ENCODE measurements at regions not wholly inside any gene's neighbourhood (a gene's known extent, or its start where the extent isn't known, plus 50 kb on each side); places are given as distances from the start of the nearest gene placed in this dataset.

DNA sequence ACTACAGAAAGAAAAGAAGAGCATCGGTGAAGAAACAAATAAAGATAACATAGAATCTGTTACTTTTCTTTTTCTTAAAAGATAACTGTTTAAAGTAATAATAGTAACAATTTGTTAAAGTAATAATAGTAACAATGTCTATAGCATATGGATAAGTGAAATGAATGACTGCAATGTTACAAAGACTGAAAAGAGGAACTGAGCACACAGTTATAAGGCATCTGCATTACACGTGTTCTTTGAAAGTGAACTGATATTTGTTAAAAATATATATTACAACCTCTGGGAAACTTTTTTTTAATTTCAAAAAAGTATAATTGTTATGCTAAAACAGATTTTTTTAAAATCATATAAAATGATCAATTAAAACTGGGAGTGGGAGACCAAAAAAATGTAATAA lies 88.4 kb upstream of the FST start:
- no peaks in the 10 kb centered on the region for H3K27me3 ChIP-seq (ENCODE audit: control insufficient read depth in 4 of 4, insufficient read depth in 4 of 4, low read length in 3 of 4)
- 85% methylated on average over 2 of the region's 2 CpGs for WGBS

DNA sequence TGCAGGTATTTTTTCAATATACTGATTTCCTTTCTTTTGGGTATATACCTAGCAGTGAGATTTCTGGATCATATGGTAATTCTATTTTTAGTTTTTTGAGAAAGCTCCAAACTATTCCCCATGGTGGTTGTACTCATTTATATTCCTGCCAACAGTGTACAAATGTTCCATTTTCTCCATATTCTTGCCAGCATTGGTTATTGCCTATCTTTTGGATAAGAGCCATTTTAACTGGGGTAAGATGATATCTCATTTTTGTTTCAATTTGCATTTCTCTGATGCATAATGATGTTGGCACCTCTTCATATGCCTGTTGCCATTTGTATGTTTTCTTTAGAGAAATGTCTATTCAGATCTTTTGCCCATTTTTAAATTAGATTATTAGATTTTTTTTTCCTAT lies 85.6 kb upstream of the FST start:
- Histone ChIP-seq H3K27me3 (ENCODE audit: control insufficient read depth in 4 of 4, insufficient read depth in 4 of 4, low read length in 3 of 4) (no peaks in the 10 kb centered on the region), H3K27ac (ENCODE audit: low read depth in 1 of 2, low read length in 2 of 2) (no peak overlapping the region), H3K4me1 (ENCODE audit: control insufficient read depth in 4 of 4, insufficient read depth in 4 of 4, low read length in 3 of 4) (no peaks in the 10 kb centered on the region), H3K4me3 (ENCODE audit: low read depth in 1 of 3, low read length in 3 of 3) (no peak overlapping the region), H3K9ac (ENCODE audit: low read depth in 1 of 2, low read length in 2 of 2) (no peak overlapping the region), H3K36me3 (ENCODE audit: control insufficient read depth in 4 of 4, insufficient read depth in 3 of 4, low read depth in 1 of 4, low read length in 3 of 4) (no peaks in the 10 kb centered on the region), H3K9me3 (ENCODE audit: control insufficient read depth in 4 of 4, low read length in 3 of 4) (peaks cover 0 to 4% (median 0%) of the 10 kb centered on the region in 4 donors)
- TF ChIP-seq, protein P1, sequence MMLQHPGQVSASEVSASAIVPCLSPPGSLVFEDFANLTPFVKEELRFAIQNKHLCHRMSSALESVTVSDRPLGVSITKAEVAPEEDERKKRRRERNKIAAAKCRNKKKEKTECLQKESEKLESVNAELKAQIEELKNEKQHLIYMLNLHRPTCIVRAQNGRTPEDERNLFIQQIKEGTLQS (IDR thresholded peaks at IDR 0.05): no peak
- no peak for DNase-seq (ENCODE audit: low spot score)

More for the DNA sequence above, 88.4 kb upstream of the FST start:
- H3K9ac ChIP-seq (ENCODE audit: low read depth in 1 of 2, low read length in 2 of 2): no peak overlapping the region
- H3K9me3 ChIP-seq (ENCODE audit: control insufficient read depth in 4 of 4, low read length in 3 of 4): peaks cover 0 to 15% (median 0%) of the 10 kb centered on the region in 4 donors
- H3K27ac ChIP-seq (ENCODE audit: low read depth in 1 of 2, low read length in 2 of 2): no peak overlapping the region
- no peak for TF ChIP-seq HNF4A (conservative IDR thresholded peaks at IDR 0.05)
- TF ChIP-seq, protein P2, sequence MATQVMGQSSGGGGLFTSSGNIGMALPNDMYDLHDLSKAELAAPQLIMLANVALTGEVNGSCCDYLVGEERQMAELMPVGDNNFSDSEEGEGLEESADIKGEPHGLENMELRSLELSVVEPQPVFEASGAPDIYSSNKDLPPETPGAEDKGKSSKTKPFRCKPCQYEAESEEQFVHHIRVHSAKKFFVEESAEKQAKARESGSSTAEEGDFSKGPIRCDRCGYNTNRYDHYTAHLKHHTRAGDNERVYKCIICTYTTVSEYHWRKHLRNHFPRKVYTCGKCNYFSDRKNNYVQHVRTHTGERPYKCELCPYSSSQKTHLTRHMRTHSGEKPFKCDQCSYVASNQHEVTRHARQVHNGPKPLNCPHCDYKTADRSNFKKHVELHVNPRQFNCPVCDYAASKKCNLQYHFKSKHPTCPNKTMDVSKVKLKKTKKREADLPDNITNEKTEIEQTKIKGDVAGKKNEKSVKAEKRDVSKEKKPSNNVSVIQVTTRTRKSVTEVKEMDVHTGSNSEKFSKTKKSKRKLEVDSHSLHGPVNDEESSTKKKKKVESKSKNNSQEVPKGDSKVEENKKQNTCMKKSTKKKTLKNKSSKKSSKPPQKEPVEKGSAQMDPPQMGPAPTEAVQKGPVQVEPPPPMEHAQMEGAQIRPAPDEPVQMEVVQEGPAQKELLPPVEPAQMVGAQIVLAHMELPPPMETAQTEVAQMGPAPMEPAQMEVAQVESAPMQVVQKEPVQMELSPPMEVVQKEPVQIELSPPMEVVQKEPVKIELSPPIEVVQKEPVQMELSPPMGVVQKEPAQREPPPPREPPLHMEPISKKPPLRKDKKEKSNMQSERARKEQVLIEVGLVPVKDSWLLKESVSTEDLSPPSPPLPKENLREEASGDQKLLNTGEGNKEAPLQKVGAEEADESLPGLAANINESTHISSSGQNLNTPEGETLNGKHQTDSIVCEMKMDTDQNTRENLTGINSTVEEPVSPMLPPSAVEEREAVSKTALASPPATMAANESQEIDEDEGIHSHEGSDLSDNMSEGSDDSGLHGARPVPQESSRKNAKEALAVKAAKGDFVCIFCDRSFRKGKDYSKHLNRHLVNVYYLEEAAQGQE (IDR thresholded peaks at IDR 0.05): no peak
- TF ChIP-seq, protein P3, sequence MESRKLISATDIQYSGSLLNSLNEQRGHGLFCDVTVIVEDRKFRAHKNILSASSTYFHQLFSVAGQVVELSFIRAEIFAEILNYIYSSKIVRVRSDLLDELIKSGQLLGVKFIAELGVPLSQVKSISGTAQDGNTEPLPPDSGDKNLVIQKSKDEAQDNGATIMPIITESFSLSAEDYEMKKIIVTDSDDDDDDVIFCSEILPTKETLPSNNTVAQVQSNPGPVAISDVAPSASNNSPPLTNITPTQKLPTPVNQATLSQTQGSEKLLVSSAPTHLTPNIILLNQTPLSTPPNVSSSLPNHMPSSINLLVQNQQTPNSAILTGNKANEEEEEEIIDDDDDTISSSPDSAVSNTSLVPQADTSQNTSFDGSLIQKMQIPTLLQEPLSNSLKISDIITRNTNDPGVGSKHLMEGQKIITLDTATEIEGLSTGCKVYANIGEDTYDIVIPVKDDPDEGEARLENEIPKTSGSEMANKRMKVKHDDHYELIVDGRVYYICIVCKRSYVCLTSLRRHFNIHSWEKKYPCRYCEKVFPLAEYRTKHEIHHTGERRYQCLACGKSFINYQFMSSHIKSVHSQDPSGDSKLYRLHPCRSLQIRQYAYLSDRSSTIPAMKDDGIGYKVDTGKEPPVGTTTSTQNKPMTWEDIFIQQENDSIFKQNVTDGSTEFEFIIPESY (IDR thresholded peaks at IDR 0.05): no peak
- H3K36me3 ChIP-seq (ENCODE audit: control insufficient read depth in 4 of 4, insufficient read depth in 3 of 4, low read depth in 1 of 4, low read length in 3 of 4): no peaks in the 10 kb centered on the region
- DNase-seq (ENCODE audit: low spot score): no peak
- no peak overlapping the region for H3K4me3 ChIP-seq (ENCODE audit: low read depth in 1 of 3, low read length in 3 of 3)
- no peaks in the 10 kb centered on the region for H3K4me1 ChIP-seq (ENCODE audit: control insufficient read depth in 4 of 4, insufficient read depth in 4 of 4, low read length in 3 of 4)

DNA sequence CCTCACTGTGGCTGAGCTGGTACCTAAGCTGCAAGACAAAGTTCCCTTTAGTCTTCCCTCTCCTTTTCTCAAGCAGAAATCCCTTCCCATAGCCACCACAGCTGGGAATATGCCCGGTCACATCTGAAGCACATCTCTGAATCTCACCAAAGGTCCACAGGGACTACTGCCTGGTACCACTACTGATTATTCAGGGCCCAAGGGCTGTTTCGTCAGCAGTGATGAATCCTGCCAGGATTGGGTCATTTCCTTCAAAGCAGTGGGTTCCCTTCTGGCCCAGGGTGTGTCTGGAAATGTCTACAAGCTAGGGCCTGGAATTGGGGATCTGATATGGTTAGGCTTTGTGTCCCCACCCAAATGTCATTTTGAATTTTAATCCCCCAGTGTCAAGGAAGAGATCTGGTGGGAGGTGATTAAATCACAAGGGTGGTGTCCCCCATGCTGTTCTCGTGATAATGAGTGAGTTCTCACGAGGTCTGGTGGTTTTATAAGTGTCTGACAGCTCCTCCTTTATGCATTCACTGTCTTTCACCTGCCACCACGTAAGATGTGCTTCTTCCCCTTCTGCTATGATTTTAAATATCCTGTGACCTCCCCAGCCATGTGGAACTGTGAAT lies 83.2 kb upstream of the FST start:
- Histone ChIP-seq H3K27ac (ENCODE audit: low read depth in 1 of 2, low read length in 2 of 2) (no peak overlapping the region), H3K9me3 (ENCODE audit: control insufficient read depth in 4 of 4, low read length in 3 of 4) (no peaks in the 10 kb centered on the region), H3K4me3 (ENCODE audit: low read depth in 1 of 3, low read length in 3 of 3) (no peak overlapping the region), H3K27me3 (ENCODE audit: control insufficient read depth in 4 of 4, insufficient read depth in 4 of 4, low read length in 3 of 4) (no peaks in the 10 kb centered on the region), H3K4me1 (ENCODE audit: control insufficient read depth in 4 of 4, insufficient read depth in 4 of 4, low read length in 3 of 4) (no peaks in the 10 kb centered on the region), H3K36me3 (ENCODE audit: control insufficient read depth in 4 of 4, insufficient read depth in 3 of 4, low read depth in 1 of 4, low read length in 3 of 4) (no peaks in the 10 kb centered on the region), H3K9ac (ENCODE audit: low read depth in 1 of 2, low read length in 2 of 2) (no peak overlapping the region)
- WGBS: 78% methylated on average over 5 of the region's 5 CpGs
- DNase-seq (ENCODE audit: low spot score): no peak
- TF ChIP-seq NR2F2 (IDR thresholded peaks at IDR 0.05) (no peak), HNF4G (IDR thresholded peaks at IDR 0.05) (no peak), YY1 (IDR thresholded peaks at IDR 0.05) (no peak), RXRA (IDR thresholded peaks at IDR 0.05) (no peak), RAD21 (IDR thresholded peaks at IDR 0.05) (no peak), GABPA (IDR thresholded peaks at IDR 0.05 in 1 of 2, conservative IDR thresholded peaks at IDR 0.05 in 1 of 2) (no peak), TAF1 (conservative IDR thresholded peaks at IDR 0.05) (no peak), HNF4A (conservative IDR thresholded peaks at IDR 0.05) (no peak), FOXA2 (IDR thresholded peaks at IDR 0.05) (no peak), EGR1 (IDR thresholded peaks at IDR 0.05; ENCODE audit: low read depth in 2 of 2) (no peak), FOXA1 (IDR thresholded peaks at IDR 0.05) (no peak), JUND (IDR thresholded peaks at IDR 0.05) (no peak), SP1 (IDR thresholded peaks at IDR 0.05) (no peak)
- TF ChIP-seq, protein P3 (IDR thresholded peaks at IDR 0.05): no peak
- TF ChIP-seq, protein P4, sequence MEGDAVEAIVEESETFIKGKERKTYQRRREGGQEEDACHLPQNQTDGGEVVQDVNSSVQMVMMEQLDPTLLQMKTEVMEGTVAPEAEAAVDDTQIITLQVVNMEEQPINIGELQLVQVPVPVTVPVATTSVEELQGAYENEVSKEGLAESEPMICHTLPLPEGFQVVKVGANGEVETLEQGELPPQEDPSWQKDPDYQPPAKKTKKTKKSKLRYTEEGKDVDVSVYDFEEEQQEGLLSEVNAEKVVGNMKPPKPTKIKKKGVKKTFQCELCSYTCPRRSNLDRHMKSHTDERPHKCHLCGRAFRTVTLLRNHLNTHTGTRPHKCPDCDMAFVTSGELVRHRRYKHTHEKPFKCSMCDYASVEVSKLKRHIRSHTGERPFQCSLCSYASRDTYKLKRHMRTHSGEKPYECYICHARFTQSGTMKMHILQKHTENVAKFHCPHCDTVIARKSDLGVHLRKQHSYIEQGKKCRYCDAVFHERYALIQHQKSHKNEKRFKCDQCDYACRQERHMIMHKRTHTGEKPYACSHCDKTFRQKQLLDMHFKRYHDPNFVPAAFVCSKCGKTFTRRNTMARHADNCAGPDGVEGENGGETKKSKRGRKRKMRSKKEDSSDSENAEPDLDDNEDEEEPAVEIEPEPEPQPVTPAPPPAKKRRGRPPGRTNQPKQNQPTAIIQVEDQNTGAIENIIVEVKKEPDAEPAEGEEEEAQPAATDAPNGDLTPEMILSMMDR (IDR thresholded peaks at IDR 0.05; ENCODE audit: low read depth, low read length, missing input control): no peak
- TF ChIP-seq, protein P1 (IDR thresholded peaks at IDR 0.05): no peak
- TF ChIP-seq, protein P5, sequence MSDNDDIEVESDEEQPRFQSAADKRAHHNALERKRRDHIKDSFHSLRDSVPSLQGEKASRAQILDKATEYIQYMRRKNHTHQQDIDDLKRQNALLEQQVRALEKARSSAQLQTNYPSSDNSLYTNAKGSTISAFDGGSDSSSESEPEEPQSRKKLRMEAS (IDR thresholded peaks at IDR 0.05): no peak

Measured in liver (tissue), 8 donors.